HG03558 (cell line): ENCODE measurements at regions not wholly inside any gene's neighbourhood (a gene's known extent, or its start where the extent isn't known, plus 50 kb on each side); places are given as distances from the start of the nearest gene placed in this dataset.

Source experiments
- ATAC-seq: cut with Tn5 transposase; IDR thresholded peaks from one replicate; pipeline ENCODE4 v1.9.1; 2021; ENCODE audit warnings: moderate number of reproducible peaks; ENCODE audit not compliant: unreplicated experiment; ENCODE audit errors: extremely low read depth

DNA sequence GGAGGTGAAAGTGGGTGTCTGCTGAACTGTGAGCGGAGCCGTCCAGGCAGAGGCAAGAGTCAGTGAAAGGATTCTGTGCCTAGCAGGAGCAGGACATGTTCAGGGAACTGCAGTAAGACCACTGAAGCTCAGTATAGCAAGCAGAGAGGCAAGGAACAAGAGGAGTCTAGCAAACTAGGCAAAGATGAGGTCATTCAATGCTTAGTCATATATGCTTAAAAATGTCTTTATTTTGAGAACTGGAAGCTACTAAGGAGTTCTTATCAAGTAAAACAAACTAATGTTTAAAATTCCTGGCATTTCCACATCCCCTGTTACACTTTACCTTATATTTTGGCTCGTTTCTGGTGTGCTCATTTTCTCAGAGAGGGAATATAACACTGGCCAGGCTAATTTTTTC, 913.4 kb downstream of the CBLN2 start:
- ATAC-seq, result no peak

DNA sequence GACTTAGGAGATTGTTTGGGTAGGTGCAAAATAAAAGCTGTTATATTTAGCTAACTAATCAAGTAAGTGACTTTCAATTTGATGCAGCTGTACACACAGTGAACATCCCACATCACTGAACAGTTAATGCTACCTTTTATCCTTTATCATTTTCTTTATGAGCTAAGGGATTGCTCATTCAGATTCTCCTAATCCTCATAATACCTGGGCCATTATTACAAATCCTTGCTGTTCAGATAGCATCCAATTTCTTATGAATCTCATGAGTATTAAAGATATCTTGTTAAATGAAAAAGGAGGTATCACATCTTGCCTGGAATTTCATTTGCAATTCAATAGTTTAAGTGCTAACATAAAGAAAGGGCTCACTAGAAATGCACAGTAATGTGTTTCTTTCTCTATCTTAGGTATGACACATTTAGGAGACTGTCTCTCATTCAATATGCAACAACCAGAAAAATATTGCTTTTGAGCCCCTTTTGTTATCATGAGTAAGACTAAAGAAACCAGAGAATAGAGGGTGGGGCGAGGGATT, 918.5 kb downstream of the CBLN2 start:
- no peak for ATAC-seq

DNA sequence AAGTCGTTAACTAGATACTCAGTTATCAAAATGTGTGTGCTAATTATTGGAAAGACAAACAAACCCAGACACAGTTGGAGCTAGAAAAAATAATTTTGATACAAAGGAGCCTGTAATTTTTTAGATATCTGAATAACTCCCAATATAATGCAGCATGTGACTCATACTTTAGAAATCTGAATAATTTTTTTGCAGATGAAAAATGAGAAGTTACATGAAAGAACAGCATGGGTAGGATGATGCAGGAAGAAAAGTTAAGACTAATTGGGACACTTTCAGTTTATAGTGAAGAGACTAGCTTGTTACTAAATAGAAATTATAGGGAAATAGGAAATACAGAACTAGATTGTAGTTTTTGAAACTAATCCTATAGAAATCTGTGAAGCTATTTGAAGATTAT, 945.8 kb downstream of the CBLN2 start:
- no peak for ATAC-seq

DNA sequence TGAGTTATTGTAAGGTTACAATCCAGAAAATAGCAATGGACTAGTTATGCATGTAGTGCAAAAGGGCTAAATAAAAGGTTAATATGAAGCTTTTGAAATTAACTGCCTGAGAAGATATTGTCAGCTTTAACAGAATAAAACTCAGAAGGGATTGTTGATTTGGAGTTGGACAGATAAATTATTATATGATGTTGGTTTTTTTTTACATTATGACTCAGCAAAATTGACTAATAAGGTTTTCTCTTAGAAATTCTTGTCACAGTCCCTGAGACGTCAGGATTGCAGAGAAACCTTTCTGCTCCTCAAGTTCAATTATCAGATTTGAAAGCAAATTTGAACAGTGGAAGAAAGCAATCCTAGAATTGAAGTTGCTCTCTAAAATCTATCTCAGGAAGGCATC, 946.9 kb downstream of the CBLN2 start:
- no peak for ATAC-seq

GRCh38 chr18:71583252-71583651, 960.9 kb downstream of the CBLN2 start:
- no peak for ATAC-seq

DNA sequence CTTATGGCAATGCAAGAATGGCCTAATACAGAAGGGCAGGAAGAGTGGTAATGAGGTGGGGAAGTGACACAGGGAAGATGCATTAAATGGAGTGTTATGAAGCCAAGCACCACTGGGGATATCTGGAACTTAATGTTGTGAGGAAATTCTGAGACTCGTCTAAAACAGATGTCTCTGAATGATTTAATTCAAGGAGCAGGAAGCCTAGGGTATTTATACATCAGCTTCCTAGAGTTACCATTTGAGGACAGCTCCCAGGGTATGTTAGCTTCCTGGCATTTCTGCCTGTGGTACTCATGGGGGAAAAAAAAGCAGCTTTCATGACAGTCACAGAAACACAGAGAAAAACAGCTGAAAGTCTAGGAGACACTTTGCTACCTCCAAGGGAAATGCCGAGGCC, 989.5 kb downstream of the CBLN2 start:
- no peak for ATAC-seq

DNA sequence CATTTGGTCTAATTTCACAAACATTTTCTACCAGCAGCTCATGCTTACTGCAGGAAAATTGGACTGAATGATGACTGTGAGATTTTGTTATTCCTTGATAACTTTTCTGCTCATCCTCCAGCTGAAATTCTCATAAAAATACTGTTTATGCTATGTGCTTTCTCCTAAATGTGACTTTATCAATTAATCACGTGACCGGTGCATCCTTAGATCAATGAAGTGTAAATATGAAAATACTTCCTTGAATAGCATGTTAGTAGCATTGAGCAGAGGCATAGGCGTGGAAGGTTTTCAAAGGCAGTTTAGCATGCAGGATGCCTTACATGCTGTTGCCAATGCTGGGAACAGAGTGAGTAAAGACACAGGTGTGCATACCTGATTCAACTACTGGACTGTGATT, 1002.5 kb downstream of the CBLN2 start:
- ATAC-seq, result no peak

DNA sequence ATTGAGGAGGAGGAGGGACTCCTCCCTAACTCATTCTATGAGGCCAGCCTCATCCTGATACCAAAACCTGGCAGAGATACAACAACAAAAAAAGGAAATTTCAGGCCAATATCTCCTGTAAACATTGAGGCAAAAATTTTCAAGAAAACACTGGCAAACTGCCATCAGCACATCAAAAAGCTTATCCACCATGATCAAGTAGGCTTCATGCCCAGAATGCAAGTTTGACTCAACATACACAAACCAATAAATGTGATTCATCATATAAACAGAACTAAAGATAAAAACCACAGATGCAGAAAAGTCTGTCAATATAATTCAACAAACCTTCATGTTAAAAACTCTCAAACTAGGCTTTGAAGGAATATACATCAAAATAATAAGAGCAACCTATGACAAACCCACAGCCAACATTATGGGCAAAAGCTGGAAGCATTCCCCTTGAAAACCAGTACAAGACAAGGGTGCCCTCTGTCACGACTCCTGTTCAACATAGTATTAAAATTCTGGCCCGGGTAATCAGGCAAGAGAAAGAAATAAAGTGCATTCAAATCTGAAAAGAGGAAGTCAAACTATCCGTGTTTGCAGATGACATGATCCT, 1014.3 kb downstream of the CBLN2 start:
- no peak for ATAC-seq

- no peak for ATAC-seq
Measured at GRCh38 chr18:71523483-71524435, 1020.4 kb downstream of the CBLN2 start.

DNA sequence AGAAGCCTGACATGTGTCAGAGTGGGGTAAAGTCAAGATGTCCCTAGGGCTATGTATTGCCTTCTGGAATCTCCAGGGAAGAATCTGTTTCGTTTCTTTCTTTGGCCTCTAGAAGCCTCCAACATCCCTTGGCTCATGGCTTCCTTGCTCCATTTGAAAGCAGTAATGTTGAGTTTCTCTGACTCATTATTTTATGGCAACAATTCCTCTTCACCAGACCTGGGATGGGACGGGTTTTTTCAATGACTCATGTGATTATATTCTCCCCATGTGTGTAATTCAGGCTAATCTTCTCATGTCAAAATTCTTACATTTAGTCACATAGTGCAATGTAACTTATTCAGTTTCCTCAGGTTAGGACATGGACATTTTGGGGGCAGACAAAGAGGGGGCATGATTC, 1038.6 kb downstream of the CBLN2 start:
- ATAC-seq, result no peak

DNA sequence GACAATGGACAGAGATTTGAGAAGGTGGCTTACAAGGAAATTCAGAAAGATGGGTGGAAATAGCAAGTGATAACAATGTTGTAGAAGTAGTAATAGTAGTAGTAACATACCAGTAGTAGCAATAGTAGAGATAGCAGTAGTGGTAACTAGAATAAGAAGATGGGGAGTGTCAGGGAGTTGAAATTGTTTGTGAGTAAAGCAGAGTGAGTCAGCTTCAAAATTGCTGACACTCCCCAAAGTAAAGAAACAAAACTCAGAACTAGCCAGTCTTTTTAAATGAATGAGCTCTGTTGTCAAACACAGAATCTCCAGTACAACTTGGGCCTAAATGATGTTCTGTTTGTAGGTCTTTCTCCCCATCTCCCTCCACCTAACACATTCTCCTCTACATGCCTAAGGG, 1040.9 kb downstream of the CBLN2 start:
- ATAC-seq, result no peak

DNA sequence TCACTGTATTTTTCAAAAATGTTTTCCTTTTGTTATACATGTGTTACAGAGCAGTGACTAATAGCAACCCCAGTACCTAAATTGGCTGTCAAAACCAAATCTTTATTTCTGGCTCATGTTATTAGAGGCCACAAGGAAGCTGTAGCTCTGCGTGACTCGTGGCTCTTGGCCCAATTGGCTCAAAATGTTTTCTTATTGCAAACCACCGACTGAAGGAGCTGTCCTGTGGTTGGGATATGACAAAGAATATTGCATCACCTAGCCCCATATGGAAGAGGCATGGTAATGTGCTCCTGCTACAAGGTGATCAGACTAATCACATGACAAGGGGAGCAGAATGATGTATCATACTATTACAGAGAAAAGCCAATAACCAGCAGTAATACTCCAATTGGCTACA, 1058.5 kb downstream of the CBLN2 start:
- no peak for ATAC-seq

- ATAC-seq, result no peak
Measured at GRCh38 chr18:71471963-71472725, 1072.0 kb downstream of the CBLN2 start.

GRCh38 chr18:71456206-71456605, 1087.9 kb downstream of the CBLN2 start:
- no peak for ATAC-seq

DNA sequence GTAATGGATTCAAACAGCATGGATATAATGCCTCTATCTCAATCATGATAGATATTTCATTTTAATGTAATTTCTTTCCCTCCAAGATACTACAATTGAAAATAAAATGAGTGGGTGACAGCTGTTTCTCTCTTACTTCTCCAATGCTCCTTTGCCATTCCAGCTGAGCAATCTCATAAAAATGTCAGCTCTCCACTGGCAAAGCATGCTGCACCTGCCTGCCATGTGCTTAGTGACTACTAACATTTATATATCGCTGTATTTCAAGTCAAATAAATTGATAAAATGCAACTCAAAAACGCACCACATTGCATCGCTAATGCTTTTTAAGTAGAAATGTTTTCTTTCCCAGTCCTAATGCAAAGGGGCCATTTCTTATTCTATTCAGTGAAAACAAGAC, 1093.9 kb downstream of the CBLN2 start:
- no peak for ATAC-seq

DNA sequence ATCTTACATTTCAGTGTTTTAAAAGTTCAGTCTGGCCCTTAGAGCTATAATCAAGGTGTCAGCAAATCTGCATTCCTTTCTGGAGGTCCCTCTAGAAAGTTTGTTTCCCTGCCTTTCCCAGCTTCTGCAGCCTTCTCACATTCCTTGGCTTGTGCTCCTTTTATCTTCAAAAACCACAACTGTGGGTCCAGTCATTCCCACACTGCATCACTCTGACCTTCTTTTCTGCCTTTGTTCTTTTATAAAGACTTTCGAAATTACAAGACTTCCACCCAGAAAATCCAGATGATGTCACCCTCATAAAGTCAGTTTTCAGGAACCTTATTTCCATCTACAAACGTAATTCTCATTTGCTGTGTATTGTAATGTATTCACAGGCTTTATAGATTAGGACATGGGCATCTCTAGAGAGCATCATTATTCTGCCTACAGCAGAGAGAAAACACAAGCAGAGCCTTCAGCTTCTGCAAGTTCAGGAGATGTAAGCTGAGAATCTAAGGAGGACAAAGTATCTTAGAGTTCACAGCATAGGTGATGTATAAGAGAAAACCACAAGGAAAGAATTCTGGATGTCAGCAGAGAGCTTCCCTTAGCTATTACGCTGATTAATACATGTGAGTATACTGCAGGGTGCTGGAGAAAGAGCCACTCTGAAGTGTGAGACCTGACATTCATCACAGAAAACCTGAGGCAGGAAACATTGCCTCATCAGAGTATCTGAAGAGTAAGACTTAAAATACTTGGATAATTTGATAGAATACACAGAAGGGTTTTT, 1100.2 kb downstream of the CBLN2 start:
- no peak for ATAC-seq

DNA sequence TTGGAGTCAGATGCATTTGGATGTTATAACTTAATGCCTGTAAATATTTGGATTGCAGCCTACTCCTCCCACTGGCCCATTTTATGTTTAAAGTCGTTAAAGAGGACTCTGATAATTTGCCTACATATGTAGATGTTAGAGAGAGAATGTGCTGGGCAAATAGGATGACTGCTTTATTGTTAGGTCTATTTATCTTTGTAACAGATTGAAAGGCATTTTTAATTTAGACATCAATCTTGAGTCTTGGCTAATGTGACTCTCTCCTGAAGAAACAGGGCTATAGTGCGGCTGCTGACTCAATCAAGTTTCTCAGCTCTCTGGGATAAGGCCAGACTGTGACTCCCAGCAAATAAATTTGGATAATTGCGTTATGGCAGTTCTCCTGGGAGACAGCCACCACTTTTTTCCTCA, 1101.4 kb downstream of the CBLN2 start:
- no peak for ATAC-seq

GRCh38 chr18:71441156-71441555, 1103.0 kb downstream of the CBLN2 start:
- ATAC-seq, result no peak

GRCh38 chr18:71437511-71437910, 1106.6 kb downstream of the CBLN2 start:
- ATAC-seq, result no peak

GRCh38 chr18:71433373-71433772, 1110.8 kb downstream of the CBLN2 start:
- no peak for ATAC-seq
